WTC11 (cell line): ENCODE measurements at regions not wholly inside any gene's neighbourhood (a gene's known extent, or its start where the extent isn't known, plus 50 kb on each side); places are given as distances from the start of the nearest gene placed in this dataset.

ENCODE experiments used
- GABPB1 ChIP-seq: sonication (generic); formaldehyde crosslinking; IDR thresholded peaks from 2 replicates; pipeline ENCODE4 v1.8.1; 2023; ENCODE audit warnings: mild to moderate bottlenecking, missing genetic modification reagents
- IRF2 ChIP-seq: sonication (generic); formaldehyde crosslinking; IDR thresholded peaks from 2 replicates; pipeline ENCODE4 v1.8.0; 2022; ENCODE audit warnings: low read depth, missing genetic modification reagents, borderline replicate concordance
- MXD4 ChIP-seq: fragments of 250-450 bp; sonication (Bioruptor Pico); IDR thresholded peaks from 2 replicates; pipeline ENCODE4 v1.8.0; 2021; ENCODE audit warnings: mild to moderate bottlenecking, moderate library complexity, borderline replicate concordance
- TF ChIP-seq, protein P1 (sequence below): fragments of 200-600 bp; IDR thresholded peaks from 2 replicates; pipeline ENCODE4 v1.8.0; 2022; ENCODE audit warnings: antibody characterized with exemption

DNA sequence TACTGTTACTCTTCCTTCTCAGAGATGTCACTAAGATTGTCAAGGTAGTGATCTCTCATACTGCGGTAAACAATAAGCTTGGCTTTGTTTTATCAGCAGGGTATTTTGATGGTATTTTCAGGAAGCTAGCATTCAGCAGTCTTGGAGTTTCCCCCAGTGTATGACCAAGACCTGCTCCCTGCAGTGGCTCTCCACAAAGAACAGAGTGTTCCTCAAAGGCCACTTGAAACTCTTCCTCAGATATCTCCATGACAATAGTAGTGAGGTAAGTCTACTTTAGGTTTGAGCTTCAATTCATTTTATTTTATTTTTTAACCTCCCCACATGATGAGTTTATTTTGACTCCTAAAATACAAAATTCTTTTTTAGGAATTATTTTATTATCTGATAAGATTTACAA lies 74.0 kb upstream of the G2E3 start:
- TF ChIP-seq, protein P1, sequence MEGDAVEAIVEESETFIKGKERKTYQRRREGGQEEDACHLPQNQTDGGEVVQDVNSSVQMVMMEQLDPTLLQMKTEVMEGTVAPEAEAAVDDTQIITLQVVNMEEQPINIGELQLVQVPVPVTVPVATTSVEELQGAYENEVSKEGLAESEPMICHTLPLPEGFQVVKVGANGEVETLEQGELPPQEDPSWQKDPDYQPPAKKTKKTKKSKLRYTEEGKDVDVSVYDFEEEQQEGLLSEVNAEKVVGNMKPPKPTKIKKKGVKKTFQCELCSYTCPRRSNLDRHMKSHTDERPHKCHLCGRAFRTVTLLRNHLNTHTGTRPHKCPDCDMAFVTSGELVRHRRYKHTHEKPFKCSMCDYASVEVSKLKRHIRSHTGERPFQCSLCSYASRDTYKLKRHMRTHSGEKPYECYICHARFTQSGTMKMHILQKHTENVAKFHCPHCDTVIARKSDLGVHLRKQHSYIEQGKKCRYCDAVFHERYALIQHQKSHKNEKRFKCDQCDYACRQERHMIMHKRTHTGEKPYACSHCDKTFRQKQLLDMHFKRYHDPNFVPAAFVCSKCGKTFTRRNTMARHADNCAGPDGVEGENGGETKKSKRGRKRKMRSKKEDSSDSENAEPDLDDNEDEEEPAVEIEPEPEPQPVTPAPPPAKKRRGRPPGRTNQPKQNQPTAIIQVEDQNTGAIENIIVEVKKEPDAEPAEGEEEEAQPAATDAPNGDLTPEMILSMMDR, result no peak
- no peak for TF ChIP-seq MXD4
- no peak for TF ChIP-seq GABPB1 (CRISPR knock-in tag)
- no peak for TF ChIP-seq IRF2 (CRISPR knock-in tag)
